ENCODE measurements at regions not wholly inside any gene's neighbourhood (a gene's known extent, or its start where the extent isn't known, plus 50 kb on each side); places are given as distances from the start of the nearest gene placed in this dataset.

DNA sequence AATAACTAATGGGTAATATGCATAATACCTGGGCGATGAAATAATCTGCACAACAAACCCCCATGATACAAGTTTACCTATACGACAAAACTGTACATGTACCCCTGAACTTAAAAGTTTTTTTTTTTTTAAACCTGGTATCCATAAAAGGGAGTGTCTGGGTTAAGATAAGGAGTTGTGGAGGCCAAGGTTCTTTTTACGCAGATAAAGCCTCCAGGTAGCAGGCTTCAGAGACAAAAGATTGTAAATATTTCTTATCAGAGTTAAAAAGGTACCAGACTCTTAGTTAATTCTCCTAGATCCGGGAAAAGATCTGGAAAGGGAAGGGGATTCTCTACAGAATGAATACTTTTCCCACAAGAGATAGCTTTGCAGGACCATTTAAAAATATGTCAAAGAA, 259.4 kb upstream of the SSTR1 start:
- TF ChIP-seq POLR2A (IDR thresholded peaks at IDR 0.05), result no peak
- no peak for TF ChIP-seq CTCF (IDR thresholded peaks at IDR 0.05)
- 64 to 83% methylated on average over 4 of the region's 4 CpGs for WGBS, 2 donors

DNA sequence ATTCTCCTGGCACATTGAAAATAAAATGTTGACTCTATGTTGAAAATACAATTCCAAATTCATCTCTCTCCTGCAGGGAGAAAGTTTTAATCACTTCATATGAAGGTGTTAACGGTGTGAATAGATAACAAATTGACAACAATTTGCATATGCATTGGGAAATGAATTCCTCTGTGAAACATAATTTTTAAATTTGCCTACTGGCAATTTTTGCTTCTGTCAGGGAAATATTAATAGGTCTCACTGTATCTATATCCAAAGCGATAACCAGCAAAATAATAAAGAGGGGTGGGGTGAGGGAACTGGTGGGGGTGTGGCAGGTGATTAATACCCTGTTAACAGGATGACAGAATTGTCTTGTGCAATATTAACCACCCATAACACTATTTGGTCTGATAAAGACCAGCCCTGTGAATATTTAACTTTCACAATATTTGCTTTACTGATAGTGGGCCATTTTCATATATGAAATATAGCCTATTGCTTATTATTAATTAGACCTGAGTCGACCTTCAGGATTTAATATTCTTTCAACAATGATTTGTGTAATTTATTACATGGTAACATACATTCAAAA, 239.0 kb upstream of the SSTR1 start:
- Histone ChIP-seq H3K4me3 (no peak overlapping the region), H3K36me3 (no peaks in the 10 kb centered on the region), H3K27ac (no peak overlapping the region), H3K9me3 (no peaks in the 10 kb centered on the region), H3K4me1 (peaks cover 0 to 6% (median 0%) of the 10 kb centered on the region in 3 donors), H3K27me3 (no peaks in the 10 kb centered on the region)
- intact Hi-C loops (cut with DNase I), result no loop called here
- DNase-seq, result no peak
- 58 to 64% methylated on average over 3 of the region's 3 CpGs for WGBS, 2 donors
- no peak for TF ChIP-seq CTCF (IDR thresholded peaks at IDR 0.05)
- no peak for TF ChIP-seq POLR2A (IDR thresholded peaks at IDR 0.05)

More for the DNA sequence above, 259.4 kb upstream of the SSTR1 start:
- Histone ChIP-seq H3K4me1 (no peaks in the 10 kb centered on the region), H3K27me3 (no peaks in the 10 kb centered on the region), H3K4me3 (no peak overlapping the region), H3K27ac (no peak overlapping the region), H3K9me3 (peaks cover 0 to 20% (median 17%) of the 10 kb centered on the region in 3 donors), H3K36me3 (no peaks in the 10 kb centered on the region)
- intact Hi-C loops (cut with DNase I), result no loop called here
- no peak for DNase-seq

DNA sequence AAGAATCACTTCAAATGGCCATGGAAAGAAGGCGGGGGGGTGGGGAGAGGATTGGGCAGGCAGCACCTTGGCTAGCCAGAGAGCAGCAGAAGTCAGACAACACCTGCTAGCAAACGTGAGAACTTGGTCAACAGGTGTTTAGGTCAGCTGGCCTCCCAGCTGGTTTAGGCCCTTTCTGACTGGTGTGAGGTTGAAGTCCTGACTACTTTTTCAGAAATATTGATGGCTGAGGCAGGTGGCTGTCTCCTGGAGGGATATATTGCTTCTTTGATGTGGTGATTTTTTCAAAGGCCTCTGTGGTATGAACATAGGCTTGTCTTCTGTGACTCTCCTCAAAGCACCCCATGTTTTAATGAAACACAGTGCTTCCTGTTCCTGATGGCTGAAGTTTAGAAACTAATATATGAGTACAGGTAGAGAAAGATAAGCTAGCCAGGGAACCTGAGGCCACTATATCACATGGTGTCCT, 238.2 kb upstream of the SSTR1 start:
- H3K27ac ChIP-seq, result no peak overlapping the region
- H3K36me3 ChIP-seq, result no peaks in the 10 kb centered on the region
- WGBS, 2 donors, result 63 to 75% methylated on average over 2 of the region's 2 CpGs
- DNase-seq, result no peak
- intact Hi-C loops (cut with DNase I), result no loop called here
- TF ChIP-seq POLR2A (IDR thresholded peaks at IDR 0.05) (no peak), CTCF (IDR thresholded peaks at IDR 0.05) (no peak)
- H3K4me3 ChIP-seq, result no peak overlapping the region
- no peaks in the 10 kb centered on the region for H3K27me3 ChIP-seq
- peaks cover 0 to 6% (median 0%) of the 10 kb centered on the region in 3 donors for H3K4me1 ChIP-seq
- H3K9me3 ChIP-seq, result no peaks in the 10 kb centered on the region

GRCh38 chr14:37970696-37971095, 237.0 kb upstream of the SSTR1 start:
- WGBS, 2 donors, result 62 to 72% methylated on average over 3 to 4 of the region's 4 CpGs
- Histone ChIP-seq H3K27ac (no peak overlapping the region), H3K36me3 (no peaks in the 10 kb centered on the region), H3K4me1 (peaks cover 0 to 6% (median 0%) of the 10 kb centered on the region in 3 donors), H3K27me3 (no peaks in the 10 kb centered on the region), H3K4me3 (no peak overlapping the region), H3K9me3 (no peaks in the 10 kb centered on the region)
- no peak for TF ChIP-seq CTCF (IDR thresholded peaks at IDR 0.05)
- TF ChIP-seq POLR2A (IDR thresholded peaks at IDR 0.05), result no peak
- DNase-seq, result no peak
- intact Hi-C loops (cut with DNase I), result no loop called here

DNA sequence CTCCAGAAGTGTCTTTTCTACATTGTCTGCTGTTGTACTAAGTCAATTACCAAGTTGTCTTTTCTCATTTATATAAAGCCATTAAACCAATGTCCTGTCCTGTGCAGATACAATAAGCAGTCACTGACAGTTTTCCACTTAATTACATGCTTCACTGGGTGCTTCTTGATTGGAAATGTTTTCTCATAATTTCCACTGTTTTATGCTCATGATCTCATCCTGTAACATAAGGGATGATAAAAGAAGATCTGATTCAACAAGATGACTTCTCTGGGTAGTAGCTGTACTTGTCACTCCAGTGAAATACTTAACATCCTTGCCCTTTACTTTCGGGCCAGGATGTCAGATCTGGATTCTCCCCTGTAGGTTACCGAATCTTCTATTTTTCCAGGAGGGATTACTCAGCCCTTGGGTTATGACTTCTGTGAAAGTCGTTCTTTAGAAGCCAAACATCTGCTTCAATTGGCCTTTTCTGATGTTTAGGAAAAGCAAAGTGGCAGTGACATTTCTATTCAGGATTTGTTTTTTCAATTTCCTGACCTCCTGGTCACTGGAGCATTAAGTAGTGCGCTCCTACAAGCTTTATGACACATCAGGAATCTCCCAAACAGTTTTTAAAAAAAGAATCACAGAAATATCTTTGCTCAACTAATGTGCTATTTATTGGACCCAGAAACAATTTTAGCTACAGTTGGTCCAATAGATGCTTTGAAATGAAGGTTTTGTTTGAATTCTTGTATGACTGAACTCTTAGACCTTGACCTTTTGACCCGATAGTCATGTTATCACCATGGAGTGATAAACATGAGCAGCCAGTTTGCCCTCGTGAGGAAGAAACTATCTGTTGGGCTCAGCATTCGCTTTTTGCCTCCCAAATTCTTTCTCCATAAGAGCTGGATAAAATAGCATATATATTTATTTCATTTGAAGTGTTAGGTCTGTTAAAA, 234.5 kb upstream of the SSTR1 start:
- Histone ChIP-seq H3K36me3 (no peaks in the 10 kb centered on the region), H3K27me3 (no peaks in the 10 kb centered on the region), H3K9me3 (no peaks in the 10 kb centered on the region), H3K4me3 (no peak overlapping the region), H3K27ac (no peak overlapping the region), H3K4me1 (peaks cover 0 to 6% (median 0%) of the 10 kb centered on the region in 3 donors)
- DNase-seq, result no peak
- TF ChIP-seq CTCF (IDR thresholded peaks at IDR 0.05), result no peak
- 58 to 65% methylated on average over 7 of the region's 7 CpGs for WGBS, 2 donors
- intact Hi-C loops (cut with DNase I), result no loop called here
